H9 (cell line): ENCODE measurements at regions not wholly inside any gene's neighbourhood (a gene's known extent, or its start where the extent isn't known, plus 50 kb on each side); places are given as distances from the start of the nearest gene placed in this dataset.

Experiments used
- DNase-seq: peaks from one replicate; pipeline ENCODE4 v3.0.0-alpha.2; 2017
- H2AFZ ChIP-seq: one replicate; pipeline ENCODE4 v1.6.1; 2013; ENCODE audit warnings: mild to moderate bottlenecking, low read length, control low read depth, moderate library complexity
- H2AK5ac ChIP-seq: 2 replicates; pipeline ENCODE4 v1.6.1; 2013; ENCODE audit warnings: low read length, control low read depth, mixed read lengths; ENCODE audit not compliant: insufficient read length
- H2BK120ac ChIP-seq: one replicate; pipeline ENCODE4 v1.6.1; 2013; ENCODE audit warnings: low read depth, mild to moderate bottlenecking, low read length, control low read depth, inconsistent platforms; ENCODE audit not compliant: poor library complexity, severe bottlenecking
- H2BK12ac ChIP-seq: 2 replicates; pipeline ENCODE4 v1.6.1; 2013; ENCODE audit warnings: low read length, control low read depth, mixed read lengths, low read depth; ENCODE audit not compliant: insufficient read length
- H2BK15ac ChIP-seq: 2 replicates; pipeline ENCODE4 v1.6.1; 2013; ENCODE audit warnings: low read depth, low read length, control low read depth
- H2BK20ac ChIP-seq: one replicate; pipeline ENCODE4 v1.6.1; 2013; ENCODE audit warnings: low read depth, mild to moderate bottlenecking, low read length, control low read depth, inconsistent platforms; ENCODE audit not compliant: poor library complexity, severe bottlenecking
- H2BK5ac ChIP-seq: 2 replicates; pipeline ENCODE4 v1.6.1; 2013; ENCODE audit warnings: low read length, control low read depth, mixed read lengths; ENCODE audit not compliant: insufficient read length
- H3K14ac ChIP-seq: 2 replicates; pipeline ENCODE4 v1.6.1; 2013; ENCODE audit warnings: low read length, control low read depth; ENCODE audit not compliant: insufficient read depth
- H3K18ac ChIP-seq: 2 replicates; pipeline ENCODE4 v1.6.1; 2013; ENCODE audit warnings: low read depth, mild to moderate bottlenecking, mixed read lengths, low read length, control low read depth; ENCODE audit not compliant: insufficient read length
- H3K23ac ChIP-seq: 2 replicates; pipeline ENCODE4 v1.6.1; 2013; ENCODE audit warnings: low read length, control low read depth, mixed read lengths, low read depth; ENCODE audit not compliant: insufficient read length
- H3K23me2 ChIP-seq: 2 replicates; pipeline ENCODE4 v1.6.1; 2013; ENCODE audit warnings: low read depth, mild to moderate bottlenecking, mixed read lengths, low read length, control low read depth; ENCODE audit not compliant: insufficient read length, poor library complexity, severe bottlenecking
- H3K27ac ChIP-seq: 2 replicates; pipeline ENCODE4 v1.5.1; 2013; ENCODE audit warnings: low read length, control low read depth, mixed read lengths, low read depth; ENCODE audit not compliant: insufficient read length
- H3K27me3 ChIP-seq: 2 replicates; pipeline ENCODE4 v1.6.1; 2013; ENCODE audit warnings: low read length, control low read depth, inconsistent platforms; ENCODE audit not compliant: insufficient read depth
- H3K4ac ChIP-seq: 2 replicates; pipeline ENCODE4 v1.6.1; 2013; ENCODE audit warnings: low read depth, mild to moderate bottlenecking, control low read depth, inconsistent platforms, low read length, moderate library complexity
- H3K4me1 ChIP-seq: 2 replicates; pipeline ENCODE4 v1.6.1; 2013; ENCODE audit warnings: low read length, control low read depth, inconsistent platforms; ENCODE audit not compliant: insufficient read depth
- H3K4me2 ChIP-seq: 2 replicates; pipeline ENCODE4 v1.6.1; 2013; ENCODE audit warnings: low read length, control low read depth, mixed read lengths; ENCODE audit not compliant: insufficient read length, insufficient read depth
- H3K56ac ChIP-seq: 2 replicates; pipeline ENCODE4 v1.6.1; 2013; ENCODE audit warnings: low read depth, mild to moderate bottlenecking, mixed read lengths, low read length, control low read depth; ENCODE audit not compliant: insufficient read length
- H3K79me1 ChIP-seq: 2 replicates; pipeline ENCODE4 v1.6.1; 2013; ENCODE audit warnings: low read depth, mild to moderate bottlenecking, moderate library complexity, low read length, control low read depth, inconsistent platforms; ENCODE audit not compliant: insufficient read depth, poor library complexity, severe bottlenecking
- H3K79me2 ChIP-seq: 2 replicates; pipeline ENCODE4 v1.6.1; 2013; ENCODE audit warnings: low read length, control low read depth, inconsistent platforms; ENCODE audit not compliant: insufficient read depth
- H3K9ac ChIP-seq: 2 replicates; pipeline ENCODE4 v1.6.1; 2013; ENCODE audit warnings: low read length, control low read depth, mixed read lengths; ENCODE audit not compliant: insufficient read length; ENCODE audit errors: extremely low read depth
- H3K9me3 ChIP-seq: one replicate; pipeline ENCODE4 v1.6.1; 2013; ENCODE audit warnings: low read depth, low read length, inconsistent platforms; ENCODE audit not compliant: control insufficient read depth
- H3T11ph ChIP-seq: one replicate; pipeline ENCODE4 v1.6.1; 2013; ENCODE audit warnings: mild to moderate bottlenecking, low read length, control low read depth, inconsistent platforms
- H4K20me1 ChIP-seq: one replicate; pipeline ENCODE4 v1.6.1; 2013; ENCODE audit not compliant: control insufficient read depth, insufficient read length, insufficient read depth
- H4K5ac ChIP-seq: 2 replicates; pipeline ENCODE4 v1.6.1; 2013; ENCODE audit warnings: low read depth, mild to moderate bottlenecking, mixed read lengths, low read length, control low read depth; ENCODE audit not compliant: insufficient read length
- H4K8ac ChIP-seq: replicated peaks from 2 replicates; pipeline ENCODE4 v1.6.1; 2013; ENCODE audit warnings: low read length, control low read depth, mixed read lengths, low read depth; ENCODE audit not compliant: insufficient read length
- H4K91ac ChIP-seq: 2 replicates; pipeline ENCODE4 v1.6.1; 2013; ENCODE audit warnings: low read depth, mild to moderate bottlenecking, moderate library complexity, mixed read lengths, low read length, control low read depth; ENCODE audit not compliant: insufficient read length
- H3K27ac Mint-ChIP-seq, 3 experiments: 2 replicates in 2 of 3; 3 replicates in 1 of 3; pipeline ENCODE4 v1.8.0; 2020 to 2021; ENCODE audit warnings: mixed read lengths in 3 of 3, mild to moderate bottlenecking in 1 of 3, moderate library complexity in 1 of 3
- H3K27me3 Mint-ChIP-seq: 2 replicates; pipeline ENCODE4 v1.8.0; 2021; ENCODE audit warnings: low read depth, mild to moderate bottlenecking, moderate library complexity, mixed read lengths
- H3K36me3 Mint-ChIP-seq, 3 experiments: 2 replicates in 2 of 3; 3 replicates in 1 of 3; pipeline ENCODE4 v1.8.0; 2020 to 2021; ENCODE audit warnings: low read depth in 3 of 3, mixed read lengths in 3 of 3; ENCODE audit not compliant: insufficient read depth in 1 of 3
- H3K4me1 Mint-ChIP-seq, 2 experiments: 2 replicates each; pipeline ENCODE4 v1.8.0; 2020; ENCODE audit warnings: mixed read lengths in 2 of 2
- H3K4me3 Mint-ChIP-seq, 2 experiments: 2 replicates in 1 of 2; 3 replicates in 1 of 2; pipeline ENCODE4 v1.8.0; 2020 to 2021; ENCODE audit warnings: mild to moderate bottlenecking in 2 of 2, mixed read lengths in 2 of 2, moderate library complexity in 1 of 2
- H3K9me3 Mint-ChIP-seq, 2 experiments: 2 replicates in 1 of 2; 3 replicates in 1 of 2; pipeline ENCODE4 v1.8.0; 2020; ENCODE audit warnings: mild to moderate bottlenecking in 2 of 2, mixed read lengths in 2 of 2, moderate library complexity in 1 of 2
- WGBS: extraction: QIAGEN DNeasy Blood & Tissue Kit; methylation state at CpG from one replicate; pipeline ENCODE4 v1.1.7; 2013; ENCODE audit warnings: missing lambda C conversion rate, low lambda C conversion rate, mixed read lengths; ENCODE audit not compliant: insufficient read length; ENCODE audit errors: extremely low coverage; 5-methylcytosine and 5-hydroxymethylcytosine counted together
- TF ChIP-seq, protein P1 (sequence below): fragments of 200-600 bp; sonication (generic); conservative IDR thresholded peaks from 3 replicates; pipeline ENCODE4 v1.8.0; 2021; ENCODE audit warnings: antibody characterized with exemption, mild to moderate bottlenecking

DNA sequence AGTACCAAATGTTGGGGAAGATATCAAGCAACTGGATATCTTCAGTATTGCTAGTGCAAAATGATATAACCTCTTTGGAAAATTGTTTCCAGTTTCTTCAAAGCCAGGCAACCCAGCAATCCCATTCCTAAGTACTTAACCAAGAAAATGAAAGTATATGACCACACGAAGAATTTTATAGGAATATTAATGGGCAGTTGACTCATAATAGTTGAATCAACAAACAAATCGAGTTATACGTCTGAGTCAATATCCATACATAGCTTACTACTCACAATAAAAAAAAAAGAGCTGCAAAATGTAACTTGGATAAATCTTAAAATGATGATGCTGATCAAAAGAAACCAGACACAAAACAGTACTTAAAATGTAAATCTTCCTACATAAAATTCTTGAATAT, 810.4 kb downstream of the METTL4 start:
- H2AFZ ChIP-seq, result no peak overlapping the region
- no peaks in the 10 kb centered on the region; the same call in 1 of the 2 replicates for H3K27me3 ChIP-seq
- H4K8ac ChIP-seq, result no peak overlapping the region
- no peak overlapping the region for H3K9ac ChIP-seq
- no peaks in the 10 kb centered on the region for H3K23me2 ChIP-seq
- H3T11ph ChIP-seq, result no peak overlapping the region
- H3K27me3 Mint-ChIP-seq, result peaks cover 2% of the 10 kb centered on the region
- no peak overlapping the region for H4K91ac ChIP-seq
- no peak overlapping the region for H3K23ac ChIP-seq
- no peaks in the 10 kb centered on the region for H4K20me1 ChIP-seq
- WGBS, result no CpG with 5 or more reads among the region's 3 CpGs
- H3K56ac ChIP-seq, result no peak overlapping the region
- H3K9me3 ChIP-seq, result no peaks in the 10 kb centered on the region
- H3K18ac ChIP-seq, result no peak overlapping the region
- H2BK15ac ChIP-seq, result no peak overlapping the region
- H3K14ac ChIP-seq, result no peak overlapping the region
- no peak overlapping the region for H2AK5ac ChIP-seq
- no peaks in the 10 kb centered on the region for H3K4me1 ChIP-seq
- no peaks in the 10 kb centered on the region for H3K79me1 ChIP-seq
- no peaks in the 10 kb centered on the region for H3K36me3 Mint-ChIP-seq
- no peak overlapping the region for H2BK12ac ChIP-seq
- no peak overlapping the region for H2BK20ac ChIP-seq
- H2BK5ac ChIP-seq, result no peak overlapping the region
- H3K9me3 Mint-ChIP-seq, result peaks cover 2 to 3% of the 10 kb centered on the region in 2 experiments; a peak in 1 of 5 replicates
- H3K4me1 Mint-ChIP-seq, result no peaks in the 10 kb centered on the region
- no peak overlapping the region for H4K5ac ChIP-seq
- H3K4me3 Mint-ChIP-seq, result no peak overlapping the region
- H3K27ac ChIP-seq, result no peak overlapping the region
- no peak overlapping the region for H3K27ac Mint-ChIP-seq
- no peak for DNase-seq
- TF ChIP-seq, protein P1, sequence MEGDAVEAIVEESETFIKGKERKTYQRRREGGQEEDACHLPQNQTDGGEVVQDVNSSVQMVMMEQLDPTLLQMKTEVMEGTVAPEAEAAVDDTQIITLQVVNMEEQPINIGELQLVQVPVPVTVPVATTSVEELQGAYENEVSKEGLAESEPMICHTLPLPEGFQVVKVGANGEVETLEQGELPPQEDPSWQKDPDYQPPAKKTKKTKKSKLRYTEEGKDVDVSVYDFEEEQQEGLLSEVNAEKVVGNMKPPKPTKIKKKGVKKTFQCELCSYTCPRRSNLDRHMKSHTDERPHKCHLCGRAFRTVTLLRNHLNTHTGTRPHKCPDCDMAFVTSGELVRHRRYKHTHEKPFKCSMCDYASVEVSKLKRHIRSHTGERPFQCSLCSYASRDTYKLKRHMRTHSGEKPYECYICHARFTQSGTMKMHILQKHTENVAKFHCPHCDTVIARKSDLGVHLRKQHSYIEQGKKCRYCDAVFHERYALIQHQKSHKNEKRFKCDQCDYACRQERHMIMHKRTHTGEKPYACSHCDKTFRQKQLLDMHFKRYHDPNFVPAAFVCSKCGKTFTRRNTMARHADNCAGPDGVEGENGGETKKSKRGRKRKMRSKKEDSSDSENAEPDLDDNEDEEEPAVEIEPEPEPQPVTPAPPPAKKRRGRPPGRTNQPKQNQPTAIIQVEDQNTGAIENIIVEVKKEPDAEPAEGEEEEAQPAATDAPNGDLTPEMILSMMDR, result no peak
- H3K4ac ChIP-seq, result no peak overlapping the region
- no peak overlapping the region for H3K4me2 ChIP-seq
- H2BK120ac ChIP-seq, result no peak overlapping the region
- no peaks in the 10 kb centered on the region for H3K79me2 ChIP-seq
